WTC11 (cell line): ENCODE measurements at regions not wholly inside any gene's neighbourhood (a gene's known extent, or its start where the extent isn't known, plus 50 kb on each side); places are given as distances from the start of the nearest gene placed in this dataset.

Source experiments
- ATAC-seq: fragments of 200-7000 bp; cut with Tn5 transposase; 2 replicates; pipeline ENCODE4 v1.10.0; 2021; ENCODE audit warnings: mild to moderate bottlenecking, moderate library complexity
- CTCF ChIA-PET: fragments of 300-600 bp; sonication (Branson Sonifier 250); formaldehyde crosslinking; loops from one replicate; lab custom pipeline; 2021; ENCODE audit warnings: antibody characterized with exemption; lab: Charles Lee
- POLR2A ChIA-PET: fragments of 350-600 bp; sonication (Branson Sonifier 250); formaldehyde crosslinking; loops from one replicate; lab custom pipeline; 2021; ENCODE audit warnings: antibody characterized with exemption; lab: Charles Lee
- DNase-seq: peaks from one replicate; pipeline ENCODE4 v3.0.0; 2021; ENCODE audit warnings: low spot score
- H3K27ac Mint-ChIP-seq: 2 replicates; pipeline ENCODE4 v1.8.0; 2021; ENCODE audit warnings: mixed read lengths
- H3K27me3 Mint-ChIP-seq: 2 replicates; pipeline ENCODE4 v1.8.0; 2021; ENCODE audit warnings: low read depth, mild to moderate bottlenecking, moderate library complexity, mixed read lengths
- H3K36me3 Mint-ChIP-seq: 2 replicates; pipeline ENCODE4 v1.8.0; 2021; ENCODE audit warnings: mixed read lengths
- H3K4me1 Mint-ChIP-seq: 2 replicates; pipeline ENCODE4 v1.8.0; 2022; ENCODE audit warnings: mixed read lengths
- H3K4me3 Mint-ChIP-seq: 2 replicates; pipeline ENCODE4 v1.8.0; 2021; ENCODE audit warnings: mild to moderate bottlenecking, moderate library complexity, mixed read lengths
- H3K9me3 Mint-ChIP-seq: 2 replicates; pipeline ENCODE4 v1.8.0; 2021; ENCODE audit warnings: mixed read lengths
- AR ChIP-seq: fragments of 250-450 bp; sonication (Bioruptor Pico); IDR thresholded peaks from 2 replicates; pipeline ENCODE4 v1.9.0; 2021; ENCODE audit warnings: mild to moderate bottlenecking
- ATF1 ChIP-seq: sonication (generic); formaldehyde crosslinking; IDR thresholded peaks from 2 replicates; pipeline ENCODE4 v1.8.1; 2023; ENCODE audit warnings: mild to moderate bottlenecking, moderate library complexity, missing genetic modification reagents
- CREB1 ChIP-seq: sonication (generic); formaldehyde crosslinking; IDR thresholded peaks from 2 replicates; pipeline ENCODE4 v1.8.0; 2023; ENCODE audit warnings: mild to moderate bottlenecking, missing genetic modification reagents
- EMX1 ChIP-seq: fragments of 250-450 bp; sonication (Bioruptor Pico); IDR thresholded peaks from 2 replicates; pipeline ENCODE4 v1.8.0; 2021; ENCODE audit warnings: mild to moderate bottlenecking
- ESRRA ChIP-seq: sonication (generic); formaldehyde crosslinking; IDR thresholded peaks from 2 replicates; pipeline ENCODE4 v1.8.1; 2022; ENCODE audit warnings: mild to moderate bottlenecking, missing genetic modification reagents, borderline replicate concordance
- FOXK1 ChIP-seq: sonication (generic); formaldehyde crosslinking; IDR thresholded peaks from 2 replicates; pipeline ENCODE4 v1.8.0; 2022; ENCODE audit warnings: mild to moderate bottlenecking, moderate library complexity, missing genetic modification reagents
- NFE2L1 ChIP-seq: sonication (generic); formaldehyde crosslinking; IDR thresholded peaks from 2 replicates; pipeline ENCODE4 v1.8.1; 2023; ENCODE audit warnings: missing genetic modification reagents
- OVOL2 ChIP-seq: fragments of 250-450 bp; sonication (Bioruptor Pico); IDR thresholded peaks from 2 replicates; pipeline ENCODE4 v1.9.0; 2021; ENCODE audit warnings: mild to moderate bottlenecking, borderline replicate concordance
- PRRX2 ChIP-seq: fragments of 250-450 bp; sonication (Bioruptor Pico); IDR thresholded peaks from 2 replicates; pipeline ENCODE4 v1.8.0; 2021; ENCODE audit warnings: mild to moderate bottlenecking
- RELA ChIP-seq: sonication (generic); formaldehyde crosslinking; IDR thresholded peaks from 2 replicates; pipeline ENCODE4 v1.8.1; 2022; ENCODE audit warnings: missing genetic modification reagents, mild to moderate bottlenecking, borderline replicate concordance
- SMAD3 ChIP-seq: sonication (generic); formaldehyde crosslinking; IDR thresholded peaks from 2 replicates; pipeline ENCODE4 v1.8.0; 2022; ENCODE audit warnings: missing genetic modification reagents, mild to moderate bottlenecking, borderline replicate concordance
- ZMAT4 ChIP-seq: fragments of 250-450 bp; sonication (Bioruptor Pico); IDR thresholded peaks from 2 replicates; pipeline ENCODE4 v1.9.0; 2021; ENCODE audit warnings: mild to moderate bottlenecking
- ZNF138 ChIP-seq: sonication (generic); formaldehyde crosslinking; conservative IDR thresholded peaks from 2 replicates; pipeline ENCODE4 v1.8.1; 2022; ENCODE audit warnings: mild to moderate bottlenecking, moderate library complexity, missing genetic modification reagents
- ZNF281 ChIP-seq: sonication (generic); formaldehyde crosslinking; IDR thresholded peaks from 2 replicates; pipeline ENCODE4 v1.8.0; 2023; ENCODE audit warnings: mild to moderate bottlenecking, missing genetic modification reagents
- ZNF396 ChIP-seq: fragments of 250-450 bp; sonication (Bioruptor Pico); IDR thresholded peaks from 2 replicates; pipeline ENCODE4 v1.8.0; 2021; ENCODE audit warnings: mild to moderate bottlenecking, moderate library complexity, borderline replicate concordance
- ZNF532 ChIP-seq: fragments of 250-450 bp; sonication (Bioruptor Pico); IDR thresholded peaks from 2 replicates; pipeline ENCODE4 v1.9.0; 2021; ENCODE audit warnings: mild to moderate bottlenecking, borderline replicate concordance
- TF ChIP-seq, protein P1 (sequence below): sonication (generic); formaldehyde crosslinking; IDR thresholded peaks from 2 replicates; pipeline ENCODE4 v1.8.1; 2022; ENCODE audit warnings: missing genetic modification reagents, borderline replicate concordance
- TF ChIP-seq, protein P2 (sequence below): sonication (generic); formaldehyde crosslinking; IDR thresholded peaks from 2 replicates; pipeline ENCODE4 v1.8.1; 2023; ENCODE audit warnings: mild to moderate bottlenecking, missing genetic modification reagents, borderline replicate concordance

- POLR2A ChIA-PET: no interaction called here
- Mint-ChIP-seq H3K4me3 (no peak overlapping the region), H3K4me1 (peaks cover 9% of the 10 kb centered on the region), H3K27me3 (no peaks in the 10 kb centered on the region), H3K9me3 (peaks cover 18% of the 10 kb centered on the region), H3K36me3 (peaks cover 9% of the 10 kb centered on the region), H3K27ac (no peak overlapping the region)
- TF ChIP-seq RELA (CRISPR knock-in tag): no peak
- no peak for TF ChIP-seq CREB1 (CRISPR knock-in tag)
- no peak for TF ChIP-seq AR
- no peak for TF ChIP-seq ZNF396 (CRISPR knock-in tag)
- TF ChIP-seq FOXK1 (CRISPR knock-in tag): no peak
- TF ChIP-seq EMX1 (CRISPR knock-in tag): no peak
- TF ChIP-seq, protein P1, sequence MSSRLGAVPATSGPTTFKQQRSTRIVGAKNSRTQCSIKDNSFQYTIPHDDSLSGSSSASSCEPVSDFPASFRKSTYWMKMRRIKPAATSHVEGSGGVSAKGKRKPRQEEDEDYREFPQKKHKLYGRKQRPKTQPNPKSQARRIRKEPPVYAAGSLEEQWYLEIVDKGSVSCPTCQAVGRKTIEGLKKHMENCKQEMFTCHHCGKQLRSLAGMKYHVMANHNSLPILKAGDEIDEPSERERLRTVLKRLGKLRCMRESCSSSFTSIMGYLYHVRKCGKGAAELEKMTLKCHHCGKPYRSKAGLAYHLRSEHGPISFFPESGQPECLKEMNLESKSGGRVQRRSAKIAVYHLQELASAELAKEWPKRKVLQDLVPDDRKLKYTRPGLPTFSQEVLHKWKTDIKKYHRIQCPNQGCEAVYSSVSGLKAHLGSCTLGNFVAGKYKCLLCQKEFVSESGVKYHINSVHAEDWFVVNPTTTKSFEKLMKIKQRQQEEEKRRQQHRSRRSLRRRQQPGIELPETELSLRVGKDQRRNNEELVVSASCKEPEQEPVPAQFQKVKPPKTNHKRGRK: no peak
- no peak for TF ChIP-seq ZNF281
- no peak for DNase-seq
- CTCF ChIA-PET: no interaction called here
- ATAC-seq: no peak
These were observed 181.4 kb downstream of the CXCL12 start for GRCh38 chr10:44203535-44203934.

DNA sequence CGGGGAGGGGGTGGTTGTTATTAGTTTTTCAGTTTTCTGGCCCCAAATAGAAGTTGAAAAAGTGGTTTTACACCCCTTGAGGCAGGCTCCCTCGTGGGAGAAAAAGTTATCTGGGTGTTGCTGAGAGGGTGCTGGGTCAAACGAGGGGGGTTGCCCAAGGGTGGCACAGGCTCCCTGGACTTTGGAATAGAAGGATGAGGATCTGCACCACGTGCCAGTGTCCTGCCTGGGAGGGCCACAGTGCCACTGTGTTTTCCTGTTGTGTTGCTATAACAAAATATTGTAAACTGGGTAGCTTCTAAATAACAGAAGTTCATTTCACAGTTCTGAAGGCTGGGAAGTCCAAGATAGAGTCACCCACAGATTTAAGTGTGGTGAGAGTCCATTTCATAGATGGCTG is 181.9 kb downstream of the CXCL12 start:
- ChIA-PET CTCF (no interaction called here), POLR2A (no interaction called here)
- peaks cover 18% of the 10 kb centered on the region for H3K9me3 Mint-ChIP-seq
- H3K4me1 Mint-ChIP-seq: peaks cover 9% of the 10 kb centered on the region
- H3K36me3 Mint-ChIP-seq: peaks cover 9% of the 10 kb centered on the region
- no peaks in the 10 kb centered on the region for H3K27me3 Mint-ChIP-seq
- H3K27ac Mint-ChIP-seq: no peak overlapping the region
- no peak for ATAC-seq
- DNase-seq: no peak
- H3K4me3 Mint-ChIP-seq: no peak overlapping the region
- no peak for TF ChIP-seq NFE2L1 (CRISPR knock-in tag)
- TF ChIP-seq OVOL2: no peak
- no peak for TF ChIP-seq ZMAT4
- no peak for TF ChIP-seq PRRX2 (CRISPR knock-in tag)
- TF ChIP-seq ZNF138 (CRISPR knock-in tag): no peak
- TF ChIP-seq, protein P2, sequence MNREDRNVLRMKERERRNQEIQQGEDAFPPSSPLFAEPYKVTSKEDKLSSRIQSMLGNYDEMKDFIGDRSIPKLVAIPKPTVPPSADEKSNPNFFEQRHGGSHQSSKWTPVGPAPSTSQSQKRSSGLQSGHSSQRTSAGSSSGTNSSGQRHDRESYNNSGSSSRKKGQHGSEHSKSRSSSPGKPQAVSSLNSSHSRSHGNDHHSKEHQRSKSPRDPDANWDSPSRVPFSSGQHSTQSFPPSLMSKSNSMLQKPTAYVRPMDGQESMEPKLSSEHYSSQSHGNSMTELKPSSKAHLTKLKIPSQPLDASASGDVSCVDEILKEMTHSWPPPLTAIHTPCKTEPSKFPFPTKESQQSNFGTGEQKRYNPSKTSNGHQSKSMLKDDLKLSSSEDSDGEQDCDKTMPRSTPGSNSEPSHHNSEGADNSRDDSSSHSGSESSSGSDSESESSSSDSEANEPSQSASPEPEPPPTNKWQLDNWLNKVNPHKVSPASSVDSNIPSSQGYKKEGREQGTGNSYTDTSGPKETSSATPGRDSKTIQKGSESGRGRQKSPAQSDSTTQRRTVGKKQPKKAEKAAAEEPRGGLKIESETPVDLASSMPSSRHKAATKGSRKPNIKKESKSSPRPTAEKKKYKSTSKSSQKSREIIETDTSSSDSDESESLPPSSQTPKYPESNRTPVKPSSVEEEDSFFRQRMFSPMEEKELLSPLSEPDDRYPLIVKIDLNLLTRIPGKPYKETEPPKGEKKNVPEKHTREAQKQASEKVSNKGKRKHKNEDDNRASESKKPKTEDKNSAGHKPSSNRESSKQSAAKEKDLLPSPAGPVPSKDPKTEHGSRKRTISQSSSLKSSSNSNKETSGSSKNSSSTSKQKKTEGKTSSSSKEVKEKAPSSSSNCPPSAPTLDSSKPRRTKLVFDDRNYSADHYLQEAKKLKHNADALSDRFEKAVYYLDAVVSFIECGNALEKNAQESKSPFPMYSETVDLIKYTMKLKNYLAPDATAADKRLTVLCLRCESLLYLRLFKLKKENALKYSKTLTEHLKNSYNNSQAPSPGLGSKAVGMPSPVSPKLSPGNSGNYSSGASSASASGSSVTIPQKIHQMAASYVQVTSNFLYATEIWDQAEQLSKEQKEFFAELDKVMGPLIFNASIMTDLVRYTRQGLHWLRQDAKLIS (CRISPR knock-in tag): no peak
- no peak for TF ChIP-seq ZNF532 (CRISPR knock-in tag)
- TF ChIP-seq, protein P1: no peak
- TF ChIP-seq SMAD3 (CRISPR knock-in tag): no peak
- no peak for TF ChIP-seq ESRRA (CRISPR knock-in tag)
- no peak for TF ChIP-seq ATF1 (CRISPR knock-in tag)
